RPMI8226 (cell line): ENCODE measurements at regions not wholly inside any gene's neighbourhood (a gene's known extent, or its start where the extent isn't known, plus 50 kb on each side); places are given as distances from the start of the nearest gene placed in this dataset.
"Not testable (repeated sequence)": the region's sequence is repeated elsewhere in the genome, so short reads cannot be mapped to it uniquely, and the experiment has no call there.

Experiments used
- DNase-seq: peaks from one replicate; pipeline ENCODE4 v3.0.0-alpha.2; 2015

GRCh38 chr5:1730487-1730847 is 69.2 kb downstream of the MRPL36 start:
- DNase-seq, result no peak

- no peak for DNase-seq
Measured at GRCh38 chr5:1729641-1730486, 69.8 kb downstream of the MRPL36 start.

DNA sequence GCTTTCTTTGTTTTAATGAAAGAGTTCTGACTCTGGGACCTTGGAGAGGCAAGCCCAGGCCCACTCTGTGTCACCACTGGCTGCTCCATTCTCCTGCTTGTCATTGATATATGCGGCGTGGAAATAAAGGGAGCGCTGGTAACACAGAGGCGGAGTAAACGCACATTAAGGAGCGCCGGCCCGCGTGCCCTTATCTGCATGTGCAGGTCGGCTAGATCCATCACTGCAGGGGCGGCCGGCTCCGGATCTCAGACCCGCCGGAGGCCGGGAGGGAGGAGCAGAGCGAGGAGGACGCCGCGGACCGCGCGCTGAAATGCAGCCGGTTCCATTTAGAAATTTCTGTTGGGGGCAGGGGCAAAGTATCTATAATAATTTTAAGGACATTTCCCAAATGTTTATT is 70.8 kb downstream of the MRPL36 start:
- no peak for DNase-seq

DNA sequence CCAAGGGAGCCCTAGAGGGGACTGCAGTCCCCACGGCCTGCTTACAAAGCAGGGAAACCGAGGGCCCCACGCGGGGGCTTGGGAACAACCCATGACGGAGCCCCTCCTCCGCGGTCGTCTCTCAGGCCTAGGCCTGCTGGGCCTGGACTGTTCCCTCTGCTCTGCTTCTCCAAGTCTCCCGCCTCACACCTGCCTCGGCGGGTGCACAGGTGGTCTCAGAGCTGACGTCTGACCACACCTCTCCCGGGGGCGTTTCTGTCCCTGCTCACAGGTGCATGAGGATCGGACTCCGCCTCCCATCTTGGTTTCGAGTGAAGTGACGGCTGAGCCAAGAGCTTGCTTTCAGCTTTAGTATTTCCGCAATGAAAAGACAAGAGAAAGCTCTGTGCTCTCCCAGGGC is 72.1 kb downstream of the MRPL36 start:
- peak; percentile 86 for DNase-seq

DNA sequence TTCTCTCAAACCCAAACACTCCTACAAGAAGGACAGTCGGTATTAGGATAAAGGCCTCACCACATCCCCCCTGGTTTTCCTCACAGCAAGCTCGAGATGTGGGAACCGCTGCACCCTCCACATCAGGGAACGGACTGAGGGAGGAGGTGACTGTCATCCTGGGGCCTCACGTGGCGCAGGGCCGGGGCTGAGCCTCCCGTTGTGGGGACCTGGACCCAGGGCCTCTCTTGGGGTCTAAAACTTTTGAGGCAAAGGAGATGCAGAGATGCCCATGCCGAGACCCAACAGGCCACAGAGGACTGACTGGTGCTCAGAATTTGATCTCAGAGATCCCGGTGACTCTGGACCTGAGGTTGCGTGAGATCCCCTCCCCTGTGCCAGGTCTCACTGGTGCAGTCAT is 72.7 kb downstream of the MRPL36 start:
- DNase-seq, result no peak

GRCh38 chr5:1726469-1726865 is 73.2 kb downstream of the MRPL36 start:
- DNase-seq, result no peak

GRCh38 chr5:1725641-1726468 is 73.8 kb downstream of the MRPL36 start:
- DNase-seq, result no peak

DNA sequence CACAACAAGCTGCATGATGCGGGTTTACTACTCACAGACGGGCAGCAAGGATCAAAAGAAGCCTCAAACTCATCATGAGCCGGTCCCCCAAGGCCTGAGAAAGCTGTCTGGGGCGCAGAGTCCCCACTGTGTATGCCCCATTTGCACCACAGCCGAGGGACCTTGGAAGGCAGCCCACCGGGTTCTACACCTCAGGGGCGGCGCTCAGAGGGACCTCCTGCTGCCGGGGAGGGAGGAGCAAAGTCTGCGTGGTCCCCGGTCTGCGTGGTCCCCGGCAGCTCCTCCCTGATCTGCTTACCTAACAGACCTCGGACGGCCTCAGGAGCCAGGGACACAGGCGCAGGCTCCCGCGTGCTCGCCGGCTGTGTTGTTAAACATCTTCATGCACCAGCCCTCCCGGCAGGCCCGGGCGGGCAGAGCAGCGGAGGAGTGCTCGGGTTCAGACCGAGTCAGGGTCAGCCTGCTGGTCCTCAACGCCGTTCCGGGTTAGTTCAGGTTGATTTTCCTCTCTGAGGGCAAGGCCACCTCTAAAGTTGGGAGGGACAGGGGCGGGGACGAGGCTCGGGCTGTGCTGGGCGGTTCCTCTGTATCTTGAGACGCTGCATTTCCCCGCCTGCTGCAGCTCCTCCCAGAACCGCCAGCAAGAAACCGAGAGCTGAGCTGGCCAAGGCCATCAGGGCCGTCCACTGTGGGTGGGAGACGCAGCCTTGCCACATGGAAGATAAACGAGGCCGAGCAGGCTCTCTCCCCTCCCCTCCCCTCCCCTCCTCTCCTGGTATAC is 74.6 kb downstream of the MRPL36 start:
- peak; percentile 37 for DNase-seq

GRCh38 chr5:1723957-1724821 is 75.4 kb downstream of the MRPL36 start:
- DNase-seq, result no peak

GRCh38 chr5:1723476-1723875 is 76.2 kb downstream of the MRPL36 start:
- DNase-seq, result no peak

DNA sequence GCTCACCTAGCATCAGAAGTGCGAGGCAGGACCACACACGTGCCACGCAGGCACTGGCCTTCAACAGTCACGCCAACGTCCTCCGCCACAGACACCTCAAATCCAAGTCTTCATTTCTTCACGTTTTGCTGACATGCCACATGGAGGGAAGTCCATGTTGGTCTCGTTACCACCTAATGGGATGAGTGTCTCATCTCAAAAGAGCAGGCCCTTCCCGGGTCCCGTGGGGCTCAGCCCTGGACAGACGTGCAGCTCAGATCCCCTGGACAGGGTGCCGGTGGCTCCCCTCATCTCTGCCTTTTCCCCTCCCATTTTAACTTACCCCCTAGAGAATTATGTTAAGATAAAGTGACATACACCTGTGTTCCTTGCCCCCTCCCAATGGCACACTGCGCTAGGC is 76.8 kb downstream of the MRPL36 start:
- DNase-seq, result no peak

DNA sequence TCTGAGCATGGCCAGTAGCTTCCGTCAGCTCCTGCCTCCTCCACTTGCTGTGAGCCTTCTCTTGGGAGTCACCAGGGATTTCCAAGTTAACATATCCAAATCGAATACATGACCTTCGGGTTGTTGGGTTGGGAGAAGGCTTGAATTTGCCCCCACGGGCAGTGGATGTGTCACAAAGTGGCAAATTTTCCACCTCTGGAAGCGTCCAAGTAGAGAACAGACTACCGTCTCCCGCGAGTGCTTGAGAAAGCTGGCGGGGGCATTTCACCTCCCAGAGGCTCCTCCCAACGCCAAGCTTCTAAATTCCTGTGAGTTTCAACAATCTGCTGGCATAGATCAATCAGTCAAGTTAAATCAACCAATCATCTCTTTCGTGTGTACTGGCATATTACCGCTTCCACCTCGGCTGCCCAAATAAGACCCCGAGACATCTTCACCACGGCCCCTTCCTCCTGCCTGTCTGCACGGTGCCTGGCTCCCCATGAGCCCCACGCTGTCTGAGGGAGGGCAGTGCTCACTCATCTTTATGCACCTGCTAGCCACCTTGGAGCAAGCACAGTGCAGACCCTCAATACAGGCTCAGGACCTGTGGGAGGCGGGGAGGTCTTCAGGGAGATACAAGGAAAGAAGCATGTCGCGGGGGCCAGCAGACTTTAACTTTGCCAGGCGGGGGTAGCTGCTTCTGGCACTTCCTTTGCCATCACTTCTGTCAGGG is 79.1 kb downstream of the MRPL36 start:
- DNase-seq, result no peak

DNA sequence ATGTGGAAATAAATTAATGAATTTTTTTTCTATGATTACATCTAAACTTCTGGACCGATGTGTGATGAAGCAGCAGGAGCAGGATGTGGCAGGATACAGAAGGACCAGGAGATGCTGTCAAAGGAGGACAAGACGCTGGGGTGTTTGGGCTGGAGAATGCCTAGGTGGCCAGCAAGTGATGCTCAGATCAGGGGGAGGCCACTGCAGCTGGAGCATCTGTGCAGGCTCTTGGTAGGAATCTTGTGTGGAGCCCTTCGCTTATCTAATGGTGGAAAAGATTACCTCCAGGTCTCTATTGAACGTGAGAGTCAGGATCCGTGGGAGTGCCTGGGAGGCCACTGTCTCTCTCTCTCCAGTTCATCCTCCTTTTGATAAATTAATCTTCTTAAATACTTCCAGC is 79.8 kb downstream of the MRPL36 start:
- DNase-seq, result no peak

DNA sequence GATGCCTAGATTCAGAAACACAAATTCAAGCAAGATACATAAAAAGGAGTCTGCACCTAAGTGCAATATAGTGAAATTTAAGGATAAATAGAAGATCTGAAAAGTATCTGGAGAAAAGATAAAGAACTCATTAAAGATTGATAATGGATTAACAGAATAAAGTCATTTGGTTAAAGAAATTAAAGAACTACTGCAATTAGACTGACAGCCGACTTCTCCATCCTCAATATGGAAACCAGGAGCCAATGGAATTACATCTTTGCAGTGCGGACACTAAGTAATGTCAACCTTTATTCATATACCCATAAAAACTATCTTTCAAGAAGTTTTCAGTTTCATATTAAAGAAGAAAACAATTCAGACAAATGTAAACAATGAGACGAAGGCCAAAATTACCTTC is 81.0 kb downstream of the MRPL36 start:
- no peak for DNase-seq

- DNase-seq, result not testable (repeated sequence)
Measured at GRCh38 chr5:1710091-1710490, 89.5 kb downstream of the MRPL36 start.

GRCh38 chr5:1709171-1709803 is 90.3 kb downstream of the MRPL36 start:
- DNase-seq, result peak; percentile 22

DNA sequence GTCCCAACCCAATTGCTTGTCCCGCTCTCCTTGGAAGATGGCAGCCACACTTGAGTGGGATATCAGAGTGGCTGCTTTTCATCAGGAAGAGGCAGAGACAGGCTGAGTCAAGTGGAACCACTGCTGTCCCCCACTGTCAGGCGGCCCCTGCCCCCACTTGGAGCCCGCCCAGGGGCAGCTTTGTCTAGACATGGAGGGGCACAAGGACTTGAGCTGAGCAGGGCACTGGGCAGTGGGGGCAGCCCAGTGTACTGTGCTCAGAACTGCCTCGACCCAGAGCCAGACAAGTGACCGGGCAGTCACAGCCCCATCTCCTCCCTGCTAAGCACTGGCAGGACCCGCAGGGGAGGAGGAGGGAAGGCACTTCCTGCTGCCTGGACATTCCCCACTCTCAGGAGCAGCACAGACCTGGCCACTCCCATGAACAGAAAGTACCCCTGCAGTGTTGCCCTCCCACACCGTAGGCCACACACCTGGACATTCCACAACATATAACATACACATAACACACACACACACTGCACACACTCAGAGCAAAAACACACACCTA is 91.0 kb downstream of the MRPL36 start:
- DNase-seq, result no peak

DNA sequence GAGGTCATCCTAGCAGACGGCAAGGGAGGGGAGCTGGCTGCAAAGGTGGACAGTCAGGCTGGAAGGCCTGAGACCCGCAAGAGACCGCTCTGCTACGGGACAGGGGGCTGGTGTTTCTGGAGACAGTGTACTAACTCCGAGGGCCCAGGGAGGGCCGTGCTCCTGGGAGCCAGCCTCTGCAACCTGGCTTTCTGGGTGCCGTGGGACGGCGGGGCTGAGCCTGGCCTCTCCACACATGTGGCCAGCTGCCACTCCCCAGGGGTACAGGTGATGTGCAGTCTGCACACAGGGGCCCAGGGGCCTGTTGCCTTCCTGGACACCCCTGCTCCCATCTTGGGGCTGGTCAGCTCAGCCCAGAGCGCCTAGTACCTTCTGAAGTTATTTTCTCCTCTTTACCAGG is 92.2 kb downstream of the MRPL36 start:
- no peak for DNase-seq

DNA sequence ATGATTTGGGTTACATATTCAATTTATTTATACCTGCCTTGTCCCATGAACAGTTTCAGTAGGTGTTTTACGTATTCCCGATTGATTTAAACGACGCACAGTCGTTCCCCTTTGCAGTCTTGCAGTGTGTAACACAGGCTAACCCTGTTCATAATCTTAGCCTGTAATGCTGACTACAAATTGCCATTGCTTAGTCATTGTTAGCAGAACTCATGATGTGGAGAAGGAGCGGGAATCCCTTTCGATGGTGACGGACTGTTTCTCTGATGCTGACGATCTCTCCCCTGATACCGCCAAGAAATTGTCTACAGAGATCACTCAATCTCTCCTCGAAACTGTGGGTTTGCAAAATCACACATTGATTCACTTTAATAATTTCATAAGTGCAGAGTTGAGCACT is 93.2 kb downstream of the MRPL36 start:
- DNase-seq, result no peak

- no peak for DNase-seq
Measured at GRCh38 chr5:1706021-1706420, 93.6 kb downstream of the MRPL36 start.

GRCh38 chr5:1704676-1705075 is 95.0 kb downstream of the MRPL36 start:
- no peak for DNase-seq
